Right atrium auricular region (tissue), 2 donors: ENCODE measurements at regions not wholly inside any gene's neighbourhood (a gene's known extent, or its start where the extent isn't known, plus 50 kb on each side); places are given as distances from the start of the nearest gene placed in this dataset.

ENCODE experiments used
- DNase-seq: peaks from one replicate; pipeline ENCODE4 v3.0.0-alpha.2; 2019; ENCODE audit warnings: low spot score
- H3K27ac ChIP-seq, 2 donors: fragments of 200-600 bp; sonication (generic); 1 replicate in 1 of 2; 2 replicates in 1 of 2; pipeline ENCODE4 v1.5.1; 2016 to 2019
- H3K27me3 ChIP-seq, 2 donors: fragments of 200-600 bp; sonication (generic); one replicate each; pipeline versions ENCODE4 v1.5.1 to v1.6.0; 2017 to 2019
- H3K36me3 ChIP-seq: fragments of 200-600 bp; sonication (generic); one replicate; pipeline ENCODE4 v1.5.1; 2016
- H3K4me1 ChIP-seq, 2 donors: fragments of 200-600 bp; sonication (generic); one replicate each; pipeline versions ENCODE4 v1.5.1 to v1.6.0; 2017 to 2019
- H3K4me3 ChIP-seq, 2 donors: fragments of 200-600 bp; sonication (generic); 1 replicate in 1 of 2; 2 replicates in 1 of 2; pipeline ENCODE4 v1.5.1; 2017 to 2019; ENCODE audit warnings: mild to moderate bottlenecking in 1 of 2, moderate library complexity in 1 of 2
- H3K9me3 ChIP-seq, 2 donors: fragments of 200-600 bp; sonication (generic); one replicate each; pipeline ENCODE4 v1.5.1; 2019
- TF ChIP-seq, protein P1 (sequence below), 2 donors: fragments of 200-600 bp; sonication (generic); IDR thresholded peaks; one replicate each; pipeline ENCODE4 v1.5.1; 2019; ENCODE audit warnings: antibody characterized with exemption in 2 of 2

DNA sequence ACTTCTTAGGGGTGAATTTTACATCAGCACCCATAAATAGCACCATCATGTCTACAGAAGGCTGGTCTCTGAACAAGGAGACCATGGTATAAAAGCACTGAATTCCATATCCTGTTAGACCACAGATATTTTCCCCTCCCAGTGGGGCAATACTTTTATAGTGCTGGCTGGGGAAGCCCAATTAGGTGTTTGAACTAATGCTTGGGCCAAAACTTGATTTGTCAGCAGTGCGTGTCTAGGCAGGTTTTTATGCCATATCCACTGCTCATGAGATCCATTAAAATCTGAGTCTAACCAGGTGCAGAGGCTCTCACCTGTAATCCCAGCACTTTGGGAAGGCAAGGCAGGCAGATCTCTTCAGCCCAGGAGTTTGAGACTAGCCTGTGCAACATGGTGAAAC lies 623.0 kb downstream of the NPHP4 start:
- Histone ChIP-seq H3K4me1 (no peaks in the 10 kb centered on the region), H3K4me3 (no peak overlapping the region)

DNA sequence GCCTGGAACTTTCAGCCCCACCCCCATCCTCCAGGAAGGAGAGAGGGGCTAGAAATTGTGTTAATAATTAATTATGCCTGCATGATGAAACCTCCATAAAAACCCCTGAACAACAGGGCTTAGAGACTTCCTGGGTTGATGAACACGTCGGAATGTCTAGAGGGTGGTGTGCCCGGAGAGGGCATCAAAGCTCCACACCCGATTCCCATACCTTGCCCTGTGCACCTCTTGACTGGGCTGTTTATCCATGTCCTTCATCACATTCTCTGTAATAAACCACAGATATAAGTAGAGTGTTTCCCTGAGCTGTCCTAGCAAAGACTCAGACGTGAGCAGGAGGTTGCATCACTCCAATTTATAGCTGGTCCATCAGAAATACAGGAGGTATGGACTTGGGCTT lies 624.0 kb downstream of the NPHP4 start:
- H3K4me3 ChIP-seq = no peak overlapping the region
- H3K27me3 ChIP-seq = no peaks in the 10 kb centered on the region
- TF ChIP-seq, protein P1, sequence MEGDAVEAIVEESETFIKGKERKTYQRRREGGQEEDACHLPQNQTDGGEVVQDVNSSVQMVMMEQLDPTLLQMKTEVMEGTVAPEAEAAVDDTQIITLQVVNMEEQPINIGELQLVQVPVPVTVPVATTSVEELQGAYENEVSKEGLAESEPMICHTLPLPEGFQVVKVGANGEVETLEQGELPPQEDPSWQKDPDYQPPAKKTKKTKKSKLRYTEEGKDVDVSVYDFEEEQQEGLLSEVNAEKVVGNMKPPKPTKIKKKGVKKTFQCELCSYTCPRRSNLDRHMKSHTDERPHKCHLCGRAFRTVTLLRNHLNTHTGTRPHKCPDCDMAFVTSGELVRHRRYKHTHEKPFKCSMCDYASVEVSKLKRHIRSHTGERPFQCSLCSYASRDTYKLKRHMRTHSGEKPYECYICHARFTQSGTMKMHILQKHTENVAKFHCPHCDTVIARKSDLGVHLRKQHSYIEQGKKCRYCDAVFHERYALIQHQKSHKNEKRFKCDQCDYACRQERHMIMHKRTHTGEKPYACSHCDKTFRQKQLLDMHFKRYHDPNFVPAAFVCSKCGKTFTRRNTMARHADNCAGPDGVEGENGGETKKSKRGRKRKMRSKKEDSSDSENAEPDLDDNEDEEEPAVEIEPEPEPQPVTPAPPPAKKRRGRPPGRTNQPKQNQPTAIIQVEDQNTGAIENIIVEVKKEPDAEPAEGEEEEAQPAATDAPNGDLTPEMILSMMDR (IDR thresholded peaks at IDR 0.05) = no peak

More for the DNA sequence above, 623.0 kb downstream of the NPHP4 start:
- no peaks in the 10 kb centered on the region for H3K36me3 ChIP-seq
- TF ChIP-seq, protein P1 (IDR thresholded peaks at IDR 0.05) = no peak
- no peak for DNase-seq
- H3K9me3 ChIP-seq = peaks cover 0 to 13% of the 10 kb centered on the region in 2 donors
- H3K27me3 ChIP-seq = no peaks in the 10 kb centered on the region
- H3K27ac ChIP-seq = no peak overlapping the region

DNA sequence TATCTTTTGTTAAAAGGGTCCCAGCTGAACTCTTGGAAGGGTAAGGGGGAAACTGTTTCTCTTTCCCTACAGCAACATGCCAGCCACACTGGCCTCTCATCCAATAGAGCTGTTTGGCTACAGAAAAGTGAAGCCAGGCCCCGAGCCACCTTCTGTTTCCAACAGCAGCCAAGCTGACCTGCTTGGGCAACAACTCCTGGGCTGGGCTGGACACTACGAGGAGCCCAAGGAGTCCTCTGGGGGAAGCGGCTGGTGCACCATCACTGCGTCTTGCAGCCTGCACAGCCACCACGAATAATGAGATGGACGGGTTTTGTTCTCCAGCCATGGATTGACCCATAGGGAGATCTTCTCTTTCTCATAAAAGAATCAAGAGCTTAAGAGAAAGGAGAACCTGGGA lies 624.9 kb downstream of the NPHP4 start:
- no peaks in the 10 kb centered on the region for H3K36me3 ChIP-seq
- no peak overlapping the region for H3K27ac ChIP-seq
- H3K9me3 ChIP-seq = no peaks in the 10 kb centered on the region
- TF ChIP-seq, protein P1 (IDR thresholded peaks at IDR 0.05) = no peak
- no peak overlapping the region for H3K4me3 ChIP-seq
- DNase-seq = no peak
- no peaks in the 10 kb centered on the region for H3K4me1 ChIP-seq
- no peaks in the 10 kb centered on the region for H3K27me3 ChIP-seq

More for the DNA sequence above, 624.0 kb downstream of the NPHP4 start:
- no peak for DNase-seq
- no peaks in the 10 kb centered on the region for H3K4me1 ChIP-seq
- H3K36me3 ChIP-seq = no peaks in the 10 kb centered on the region
- peaks cover 0 to 3% of the 10 kb centered on the region in 2 donors for H3K9me3 ChIP-seq
- H3K27ac ChIP-seq = no peak overlapping the region

DNA sequence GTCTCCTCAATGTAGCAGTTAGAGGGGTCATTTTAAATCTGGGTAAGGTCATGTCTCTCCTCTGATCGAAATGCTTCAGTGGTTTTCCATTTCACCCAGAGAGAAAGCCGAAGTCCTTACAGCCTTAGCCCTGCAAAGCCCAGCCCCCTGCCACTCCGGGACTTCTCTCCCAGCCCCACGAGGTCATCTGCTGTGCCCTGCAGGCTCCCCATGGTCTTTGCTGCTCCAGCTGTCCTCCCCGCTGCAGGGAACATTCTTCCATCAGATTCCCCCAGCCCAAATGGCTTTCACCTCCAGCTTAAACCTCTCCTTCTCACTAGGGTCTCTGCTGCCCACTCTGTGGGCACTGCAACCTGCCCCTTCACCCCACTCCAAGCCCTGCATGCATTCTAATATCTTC lies 626.5 kb downstream of the NPHP4 start:
- H3K4me1 ChIP-seq = no peaks in the 10 kb centered on the region
- TF ChIP-seq, protein P1 (IDR thresholded peaks at IDR 0.05) = no peak
- H3K27ac ChIP-seq = no peak overlapping the region
- no peaks in the 10 kb centered on the region for H3K9me3 ChIP-seq
- H3K36me3 ChIP-seq = no peaks in the 10 kb centered on the region
- no peak for DNase-seq
- no peak overlapping the region for H3K4me3 ChIP-seq
- no peaks in the 10 kb centered on the region for H3K27me3 ChIP-seq

DNA sequence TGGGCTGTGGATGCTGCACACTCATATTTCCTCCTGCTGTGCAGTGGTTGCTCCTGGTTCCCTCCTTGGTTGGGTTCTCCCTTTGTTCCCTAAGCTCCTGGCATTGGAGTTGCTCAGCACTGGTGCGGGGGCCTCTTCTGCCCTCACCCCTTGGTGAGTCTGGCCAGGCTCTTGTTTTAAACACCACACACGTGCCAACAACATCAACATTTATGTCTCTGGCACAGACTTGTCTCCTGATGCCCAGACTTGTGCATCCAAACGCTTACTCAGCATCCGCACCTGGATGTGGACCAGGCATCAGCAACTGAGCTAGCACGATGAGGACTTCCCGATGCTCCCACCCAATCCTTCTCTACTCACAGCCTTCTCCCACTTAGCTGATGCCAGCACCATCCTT lies 627.6 kb downstream of the NPHP4 start:
- Histone ChIP-seq H3K4me3 (no peak overlapping the region), H3K4me1 (no peaks in the 10 kb centered on the region), H3K36me3 (no peaks in the 10 kb centered on the region), H3K27me3 (no peaks in the 10 kb centered on the region), H3K9me3 (no peaks in the 10 kb centered on the region), H3K27ac (no peak overlapping the region)
- DNase-seq = no peak
- TF ChIP-seq, protein P1 (IDR thresholded peaks at IDR 0.05) = no peak

DNA sequence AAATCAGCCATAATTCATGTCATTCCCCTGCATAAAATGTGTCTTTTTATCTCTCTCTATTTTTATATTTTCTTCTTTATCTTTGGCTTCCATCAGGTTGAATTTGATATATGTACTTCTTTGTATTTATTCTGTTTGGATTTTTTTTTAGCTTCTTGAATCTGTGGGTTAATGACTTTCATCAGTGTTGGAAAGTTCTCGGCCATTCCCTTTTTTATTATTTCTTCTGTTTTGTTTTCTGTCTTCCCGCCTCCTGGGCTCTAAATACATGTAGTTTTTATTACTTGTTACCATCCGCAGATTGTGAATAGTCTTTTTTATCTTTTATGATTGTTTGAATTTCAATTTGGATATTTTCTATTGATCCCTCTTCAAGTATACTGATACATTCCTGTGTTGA lies 637.5 kb downstream of the NPHP4 start:
- H3K27ac ChIP-seq = no peak overlapping the region
- H3K27me3 ChIP-seq = no peaks in the 10 kb centered on the region
- H3K4me3 ChIP-seq = no peak overlapping the region
- H3K36me3 ChIP-seq = no peaks in the 10 kb centered on the region
- H3K4me1 ChIP-seq = no peaks in the 10 kb centered on the region
- TF ChIP-seq, protein P1 (IDR thresholded peaks at IDR 0.05) = no peak
- peaks cover 0 to 23% of the 10 kb centered on the region in 2 donors for H3K9me3 ChIP-seq
- DNase-seq = no peak
